Stimulated activated CD4-positive, alpha-beta T cell treated with anti-CD3 and anti-CD28 coated beads, Interleukin-1b, Interleukin-23, amount 100 ng/mL, for 4 hours (primary cell): ENCODE measurements at regions not wholly inside any gene's neighbourhood (a gene's known extent, or its start where the extent isn't known, plus 50 kb on each side); places are given as distances from the start of the nearest gene placed in this dataset.

ENCODE experiments used
- DNase-seq, 2 donors: peaks; one replicate each; pipeline ENCODE4 v3.0.0-alpha.2; 2020; ENCODE audit warnings: low read depth in 2 of 2

- no peak for DNase-seq
Measured at GRCh38 chrX:38991656-38992440, 190.6 kb downstream of the MID1IP1 start.

DNA sequence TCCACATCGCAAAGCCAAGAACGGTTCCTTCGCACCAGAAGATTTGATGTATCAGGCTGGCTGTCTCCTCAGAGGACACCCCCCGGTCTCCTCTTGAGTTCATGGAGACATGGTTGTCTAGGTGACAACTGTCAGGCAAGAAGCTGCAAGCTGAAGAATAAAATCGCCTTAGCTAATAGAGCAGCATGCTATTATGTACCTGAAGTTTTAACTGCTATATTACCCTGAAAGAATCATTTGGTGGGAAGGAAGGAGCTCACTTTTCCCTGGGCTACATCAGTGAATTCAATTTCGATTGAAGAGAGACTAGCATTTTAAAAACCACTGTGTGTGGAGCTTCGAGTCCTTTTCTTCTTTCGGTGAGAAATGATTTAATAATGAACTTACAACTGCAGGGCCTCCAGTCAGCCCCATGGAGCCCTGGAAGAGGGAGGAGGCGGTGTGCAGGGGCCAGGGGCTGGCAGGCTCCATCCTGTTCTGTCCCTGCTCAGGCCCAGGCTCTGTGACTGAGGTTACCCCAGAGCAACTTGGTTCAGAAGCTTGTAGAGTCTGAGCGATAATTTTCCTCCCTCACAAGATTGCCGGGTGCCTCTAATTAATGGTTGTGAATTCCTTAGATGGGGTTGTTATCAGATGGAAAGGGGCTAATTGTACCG lies 191.3 kb downstream of the MID1IP1 start:
- DNase-seq, result no peak

GRCh38 chrX:38993500-38993899 lies 192.2 kb downstream of the MID1IP1 start:
- DNase-seq, result no peak

DNA sequence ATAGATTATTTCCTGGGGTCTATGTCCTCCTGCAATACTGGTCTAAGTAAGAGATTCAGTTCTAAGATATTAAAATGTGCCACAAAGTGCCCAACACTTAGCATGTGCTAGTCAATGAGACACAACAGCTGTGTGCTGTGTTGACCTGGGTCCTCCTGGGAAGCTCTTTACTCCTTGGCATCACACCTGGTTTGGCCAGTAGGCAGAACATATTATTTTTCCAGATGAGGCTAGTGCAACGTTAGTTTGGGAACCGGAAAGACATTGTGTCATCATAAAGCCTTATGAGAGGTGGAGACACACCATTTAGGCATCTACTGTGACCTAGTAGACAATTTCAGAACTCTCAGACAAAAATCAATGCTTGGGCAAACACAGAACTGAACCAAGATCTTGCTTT lies 197.8 kb downstream of the MID1IP1 start:
- no peak for DNase-seq

- DNase-seq, result no peak
Measured at GRCh38 chrX:38999967-39000745, 198.9 kb downstream of the MID1IP1 start.

GRCh38 chrX:39000802-39001201 lies 199.5 kb downstream of the MID1IP1 start:
- no peak for DNase-seq

DNA sequence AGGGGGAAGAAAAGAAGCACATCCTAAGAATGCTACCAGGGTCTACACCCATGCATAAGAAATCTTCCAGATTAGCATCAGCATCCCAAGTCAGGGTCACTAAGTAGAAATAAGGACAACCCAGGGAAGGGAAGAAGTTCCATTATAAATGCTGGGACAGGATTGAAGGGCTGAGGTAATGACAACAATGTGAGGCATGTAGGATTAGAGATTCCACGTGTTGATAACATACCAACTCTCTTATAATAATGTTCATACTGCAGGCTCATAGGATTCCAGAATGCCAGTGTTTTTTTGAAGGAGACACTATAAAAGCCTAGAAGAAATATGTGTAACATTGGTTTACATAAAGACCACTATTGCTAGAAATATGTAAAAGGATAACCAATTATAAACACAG lies 201.2 kb downstream of the MID1IP1 start:
- no peak for DNase-seq

DNA sequence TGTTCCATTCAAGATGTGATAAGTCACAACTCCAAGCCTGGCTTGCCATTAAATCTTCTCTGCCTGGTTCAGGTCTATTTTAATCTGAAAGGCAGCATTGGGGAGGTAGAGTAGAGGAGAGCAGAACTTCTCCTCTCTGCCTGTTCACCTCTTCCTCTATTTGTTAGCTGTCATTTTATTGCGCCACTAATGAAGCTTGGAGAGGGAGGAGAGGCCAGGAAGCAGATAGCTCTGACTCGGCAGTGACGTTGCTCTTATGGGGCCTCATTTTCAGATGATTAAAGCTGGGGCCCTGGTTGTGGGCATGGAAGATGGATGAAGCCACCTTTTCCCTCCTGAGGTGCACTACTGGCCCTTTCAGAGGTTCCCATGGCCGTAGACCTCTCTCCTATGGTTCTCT lies 207.3 kb downstream of the MID1IP1 start:
- DNase-seq, result no peak

DNA sequence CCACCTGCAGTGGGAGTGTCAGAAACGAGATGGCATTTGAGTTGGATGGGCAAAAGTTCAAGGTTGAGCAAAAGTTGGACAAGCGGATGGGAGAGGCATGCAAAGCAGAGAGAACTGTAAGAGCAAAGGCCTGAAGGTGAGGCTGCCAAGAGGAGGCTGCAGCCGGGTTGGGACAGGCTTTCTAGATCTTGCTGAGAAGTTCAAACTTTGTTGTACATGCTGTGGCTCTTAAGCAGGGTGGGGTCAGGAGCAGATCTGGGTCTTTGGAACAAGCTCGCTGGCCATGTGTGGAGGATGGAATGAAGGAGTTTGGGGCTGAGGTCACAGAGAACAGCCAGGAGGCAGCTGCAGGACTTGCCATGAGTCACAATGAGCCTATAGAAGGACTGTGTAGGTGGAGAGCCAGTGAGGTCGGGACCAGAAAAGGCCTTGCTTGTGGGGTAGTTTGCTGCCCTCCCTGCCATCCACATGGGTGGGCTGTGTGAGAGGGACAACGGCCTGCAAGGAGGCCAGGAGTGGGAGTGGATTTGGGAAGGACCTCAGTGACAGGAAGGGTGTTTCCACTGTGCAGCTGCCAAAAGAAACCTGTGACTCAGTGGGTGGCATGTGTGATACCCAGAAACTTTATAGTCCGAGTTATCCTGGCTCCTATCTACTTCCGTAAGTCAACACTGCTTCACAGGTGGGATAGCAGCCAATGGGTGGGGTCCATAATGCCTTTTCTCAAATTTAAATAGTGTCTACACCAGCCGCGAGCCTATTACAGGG lies 210.4 kb downstream of the MID1IP1 start:
- no peak for DNase-seq

DNA sequence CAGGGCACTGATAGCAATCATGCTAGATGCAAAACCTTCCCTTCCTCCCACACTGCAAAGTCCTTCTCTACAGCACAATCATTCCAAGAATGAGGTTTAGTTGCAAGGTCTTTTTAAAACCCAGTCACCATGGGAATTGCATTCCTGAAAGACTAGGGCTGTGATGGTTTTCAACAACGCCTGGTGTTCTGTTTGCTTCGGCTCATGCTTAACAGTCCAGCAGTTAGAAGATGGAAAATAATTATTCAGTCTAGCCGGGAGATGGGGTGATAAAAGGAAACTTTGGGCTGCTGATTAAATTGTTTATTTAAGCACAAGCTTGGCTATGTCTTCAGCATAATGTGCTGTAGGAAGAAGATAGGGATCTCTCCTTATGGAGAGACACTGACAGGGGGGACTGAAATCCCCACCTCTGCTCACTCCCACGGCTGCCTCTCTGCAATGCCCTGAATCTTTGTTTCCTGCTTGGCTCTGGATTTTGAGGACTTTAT lies 211.4 kb downstream of the MID1IP1 start:
- no peak for DNase-seq

DNA sequence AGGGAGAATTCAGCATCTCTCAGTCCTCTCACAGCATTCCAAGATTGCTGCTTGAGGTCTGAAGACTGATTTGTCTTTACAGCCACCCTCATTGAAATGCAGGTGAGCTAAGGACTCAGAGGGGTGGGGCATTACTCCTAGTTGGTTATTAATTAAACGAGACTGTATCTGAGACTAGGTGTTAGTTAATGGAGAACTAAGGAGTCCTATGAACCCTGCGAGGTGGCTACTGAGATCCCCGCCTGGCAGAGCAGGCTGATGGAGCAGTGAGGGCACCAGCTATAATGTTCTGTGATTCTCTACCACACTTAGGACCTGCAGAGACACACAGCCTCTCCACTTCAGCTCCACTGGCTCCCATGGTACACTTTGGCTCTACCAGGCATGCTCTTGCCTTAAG lies 215.3 kb downstream of the MID1IP1 start:
- DNase-seq, result no peak

GRCh38 chrX:39017077-39017476 lies 215.8 kb downstream of the MID1IP1 start:
- no peak for DNase-seq

- no peak for DNase-seq
Measured at GRCh38 chrX:39017716-39018115, 216.5 kb downstream of the MID1IP1 start.

DNA sequence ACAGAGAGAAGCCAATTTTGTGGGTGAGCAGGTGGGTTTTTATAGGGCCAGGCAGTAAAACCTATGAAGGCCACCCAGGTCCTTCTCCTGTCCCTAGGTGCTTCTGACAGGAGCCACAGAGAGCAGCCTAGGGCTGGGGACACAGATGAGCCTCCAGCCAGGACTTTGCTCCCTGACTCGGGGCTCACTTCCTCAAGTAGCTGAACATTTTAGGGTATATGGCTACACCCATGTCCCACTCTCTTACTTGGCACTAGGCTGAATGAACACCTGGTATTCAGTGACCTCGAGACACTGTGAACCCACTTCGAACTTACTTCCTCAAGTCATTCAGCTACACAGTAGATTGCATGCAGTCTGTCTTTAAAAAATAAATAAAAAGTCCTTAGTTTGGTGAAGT lies 217.3 kb downstream of the MID1IP1 start:
- no peak for DNase-seq

GRCh38 chrX:39019056-39019455 lies 217.8 kb downstream of the MID1IP1 start:
- no peak for DNase-seq

DNA sequence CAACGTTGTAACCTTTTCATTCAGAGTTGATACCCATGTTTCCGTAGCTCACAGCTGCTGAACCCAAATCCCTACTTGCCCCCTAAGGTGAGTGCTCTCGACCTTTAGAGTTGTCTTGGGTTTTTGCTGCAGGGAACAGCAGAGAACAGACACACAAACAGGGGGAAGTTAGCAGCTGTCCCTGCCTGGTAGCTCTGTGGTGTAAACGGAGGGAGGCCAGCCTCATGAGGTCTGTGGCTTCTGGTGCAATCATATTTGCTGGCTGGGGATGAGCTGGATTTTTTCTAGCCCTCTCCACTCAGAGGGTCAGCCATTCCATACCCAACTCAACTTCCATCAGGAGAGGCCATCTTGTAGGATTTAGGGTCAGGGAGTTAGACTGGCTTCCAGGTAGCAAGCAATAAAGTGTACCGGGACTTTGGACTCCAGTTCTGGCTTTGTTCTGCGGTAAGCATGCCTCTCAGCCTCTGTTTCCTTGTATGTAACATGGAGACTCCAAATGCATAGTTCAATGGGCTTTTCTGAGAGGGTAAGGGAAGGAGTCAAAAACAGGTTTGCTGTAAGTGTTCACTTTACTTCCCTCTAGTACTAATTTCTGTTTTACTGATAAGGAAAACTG lies 218.9 kb downstream of the MID1IP1 start:
- DNase-seq, result no peak

- no peak for DNase-seq
Measured at GRCh38 chrX:39022106-39022505, 220.8 kb downstream of the MID1IP1 start.

DNA sequence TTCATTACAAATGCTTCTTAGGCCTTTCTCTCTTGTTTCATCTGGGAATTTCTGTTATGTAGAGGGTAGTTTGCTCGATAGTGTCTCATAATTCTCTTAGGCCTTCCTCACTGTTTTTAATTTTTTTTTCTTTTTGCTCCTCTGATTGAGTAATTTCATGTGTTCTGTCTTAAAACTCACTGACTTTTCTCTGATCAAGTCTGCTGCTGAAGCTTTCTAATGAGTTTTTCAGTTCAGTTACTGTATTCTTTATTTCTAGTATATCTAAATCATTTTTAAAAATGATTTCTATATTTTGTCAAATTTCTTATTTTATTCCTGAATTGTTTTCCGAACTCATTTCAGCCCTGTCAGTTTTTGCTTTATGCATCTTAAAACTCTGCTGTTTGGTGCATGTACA lies 228.0 kb downstream of the MID1IP1 start:
- no peak for DNase-seq

DNA sequence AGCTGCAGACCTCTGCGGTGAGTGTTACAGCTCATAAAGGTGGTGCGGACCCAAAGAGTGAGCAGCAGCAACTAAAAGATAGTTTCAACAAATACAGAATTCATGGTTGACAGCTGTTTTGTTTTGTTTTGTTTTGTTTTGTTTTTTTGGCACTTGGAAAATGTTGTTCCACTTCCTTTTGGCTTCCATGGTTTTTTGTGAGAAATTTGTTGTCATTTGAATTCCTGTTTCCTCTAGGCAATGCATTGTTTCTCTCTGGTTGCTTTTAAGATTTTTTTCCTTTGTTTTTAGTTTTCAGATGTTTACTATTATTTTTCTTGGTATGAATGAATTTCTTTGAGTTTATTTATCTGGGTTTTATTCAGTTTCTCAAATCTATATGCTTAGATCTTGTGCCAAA lies 229.4 kb downstream of the MID1IP1 start:
- no peak for DNase-seq

DNA sequence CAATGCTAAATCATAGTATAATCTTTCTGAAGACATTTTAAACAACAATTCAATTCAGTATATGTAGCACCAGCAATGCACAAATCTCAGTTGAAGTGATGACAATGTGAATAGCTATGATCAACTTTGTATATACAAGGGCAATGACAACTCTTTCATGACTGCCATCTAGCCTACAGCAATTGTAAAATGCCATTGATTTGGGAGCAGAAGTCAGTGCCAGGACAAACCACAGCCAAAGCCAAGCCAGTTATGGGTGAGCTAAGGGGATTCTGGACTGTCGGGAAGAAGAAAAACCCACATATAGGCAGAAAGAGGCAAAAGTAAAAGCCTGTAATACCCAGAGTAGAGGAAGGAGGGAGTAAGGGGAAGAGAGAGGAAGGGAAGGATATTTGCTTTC lies 238.6 kb downstream of the MID1IP1 start:
- no peak for DNase-seq

GRCh38 chrX:39043838-39044550 lies 242.7 kb downstream of the MID1IP1 start:
- DNase-seq, result no peak
